ENCODE measurements at regions not wholly inside any gene's neighbourhood (a gene's known extent, or its start where the extent isn't known, plus 50 kb on each side); places are given as distances from the start of the nearest gene placed in this dataset.

DNA sequence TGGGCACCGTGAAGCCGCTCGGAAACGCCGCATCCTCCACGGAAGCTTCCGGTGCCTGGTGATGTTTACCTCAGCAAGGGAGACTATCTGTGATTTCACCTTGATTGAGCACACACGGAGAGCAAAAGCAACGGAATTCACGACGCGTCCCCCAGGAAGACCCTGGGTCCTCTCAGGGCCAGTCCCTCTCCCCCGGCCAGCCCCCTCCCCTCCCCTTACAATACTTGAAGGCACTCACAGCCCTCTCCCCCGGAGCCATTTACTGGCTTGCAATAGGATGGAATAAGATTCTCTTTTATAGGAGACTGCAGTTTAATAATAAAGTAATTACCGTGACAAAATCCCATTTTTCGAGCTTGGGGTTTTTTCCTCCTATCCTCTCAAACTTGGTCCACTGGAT lies 104.7 kb downstream of the ENGASE start:
- Histone ChIP-seq H3K9me3 (ENCODE audit: low read length) (no peaks in the 10 kb centered on the region), H3K9ac (ENCODE audit: insufficient read depth, low read depth, low read length) (no peak overlapping the region), H3K4me1 (ENCODE audit: insufficient read depth, low read length) (no peaks in the 10 kb centered on the region), H3K27me3 (ENCODE audit: control insufficient read depth in 1 of 2, insufficient read depth in 2 of 2, low read length in 2 of 2) (peaks cover 39 to 91% of the 10 kb centered on the region in 2 experiments), H3K4me3 (replicated peaks in 1 of 3; ENCODE audit: insufficient read depth in 1 of 3, low read depth in 2 of 3, low read length in 3 of 3) (no peak overlapping the region), H3K36me3 (replicated peaks in 1 of 2; ENCODE audit: control insufficient read depth in 1 of 2, insufficient read depth in 2 of 2, low read length in 2 of 2) (no peaks in the 10 kb centered on the region), H3K27ac (ENCODE audit: extremely low read length, insufficient read depth, low read length) (no peak overlapping the region), H4K20me1 (ENCODE audit: insufficient read depth, low read length) (peaks cover 9% of the 10 kb centered on the region; the same call in 1 of the 2 replicates), H2AFZ (ENCODE audit: low read length) (no peak overlapping the region), H3K79me2 (ENCODE audit: insufficient read depth, low read length) (no peaks in the 10 kb centered on the region), H3K4me2 (ENCODE audit: low read depth, low read length) (no peak overlapping the region)
- intact Hi-C loops (cut with micrococcal nuclease; ENCODE audit: unreplicated experiment), result no loop called here
- CTCF ChIA-PET (ENCODE audit: low intra/inter-chr PET ratio, low total read pairs), result no interaction called here
- FAIRE-seq (no peak), ATAC-seq (no peak), DNase-seq (ENCODE audit: low spot score) (no peak)
- POLR2A ChIA-PET, result no interaction called here
- no TSS peak for BruUV-seq (replicated peaks)
- in situ Hi-C loops (cut with HindIII; ENCODE audit: extremely low pct_ligation_motif_present, low pct_unique_long_range_greater_than_20kb), result no loop called here
- WGBS (ENCODE audit: low lambda C conversion rate), result 48% methylated on average over 16 of the region's 16 CpGs
- TF ChIP-seq, protein P1, sequence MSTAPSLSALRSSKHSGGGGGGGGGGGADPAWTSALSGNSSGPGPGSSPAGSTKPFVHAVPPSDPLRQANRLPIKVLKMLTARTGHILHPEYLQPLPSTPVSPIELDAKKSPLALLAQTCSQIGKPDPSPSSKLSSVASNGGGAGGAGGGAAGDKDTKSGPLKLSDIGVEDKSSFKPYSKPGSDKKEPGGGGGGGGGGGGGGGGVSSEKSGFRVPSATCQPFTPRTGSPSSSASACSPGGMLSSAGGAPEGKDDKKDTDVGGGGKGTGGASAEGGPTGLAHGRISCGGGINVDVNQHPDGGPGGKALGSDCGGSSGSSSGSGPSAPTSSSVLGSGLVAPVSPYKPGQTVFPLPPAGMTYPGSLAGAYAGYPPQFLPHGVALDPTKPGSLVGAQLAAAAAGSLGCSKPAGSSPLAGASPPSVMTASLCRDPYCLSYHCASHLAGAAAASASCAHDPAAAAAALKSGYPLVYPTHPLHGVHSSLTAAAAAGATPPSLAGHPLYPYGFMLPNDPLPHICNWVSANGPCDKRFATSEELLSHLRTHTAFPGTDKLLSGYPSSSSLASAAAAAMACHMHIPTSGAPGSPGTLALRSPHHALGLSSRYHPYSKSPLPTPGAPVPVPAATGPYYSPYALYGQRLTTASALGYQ (CRISPR knock-in tag; IDR thresholded peaks at IDR 0.05), result no peak
- TF ChIP-seq, protein P2, sequence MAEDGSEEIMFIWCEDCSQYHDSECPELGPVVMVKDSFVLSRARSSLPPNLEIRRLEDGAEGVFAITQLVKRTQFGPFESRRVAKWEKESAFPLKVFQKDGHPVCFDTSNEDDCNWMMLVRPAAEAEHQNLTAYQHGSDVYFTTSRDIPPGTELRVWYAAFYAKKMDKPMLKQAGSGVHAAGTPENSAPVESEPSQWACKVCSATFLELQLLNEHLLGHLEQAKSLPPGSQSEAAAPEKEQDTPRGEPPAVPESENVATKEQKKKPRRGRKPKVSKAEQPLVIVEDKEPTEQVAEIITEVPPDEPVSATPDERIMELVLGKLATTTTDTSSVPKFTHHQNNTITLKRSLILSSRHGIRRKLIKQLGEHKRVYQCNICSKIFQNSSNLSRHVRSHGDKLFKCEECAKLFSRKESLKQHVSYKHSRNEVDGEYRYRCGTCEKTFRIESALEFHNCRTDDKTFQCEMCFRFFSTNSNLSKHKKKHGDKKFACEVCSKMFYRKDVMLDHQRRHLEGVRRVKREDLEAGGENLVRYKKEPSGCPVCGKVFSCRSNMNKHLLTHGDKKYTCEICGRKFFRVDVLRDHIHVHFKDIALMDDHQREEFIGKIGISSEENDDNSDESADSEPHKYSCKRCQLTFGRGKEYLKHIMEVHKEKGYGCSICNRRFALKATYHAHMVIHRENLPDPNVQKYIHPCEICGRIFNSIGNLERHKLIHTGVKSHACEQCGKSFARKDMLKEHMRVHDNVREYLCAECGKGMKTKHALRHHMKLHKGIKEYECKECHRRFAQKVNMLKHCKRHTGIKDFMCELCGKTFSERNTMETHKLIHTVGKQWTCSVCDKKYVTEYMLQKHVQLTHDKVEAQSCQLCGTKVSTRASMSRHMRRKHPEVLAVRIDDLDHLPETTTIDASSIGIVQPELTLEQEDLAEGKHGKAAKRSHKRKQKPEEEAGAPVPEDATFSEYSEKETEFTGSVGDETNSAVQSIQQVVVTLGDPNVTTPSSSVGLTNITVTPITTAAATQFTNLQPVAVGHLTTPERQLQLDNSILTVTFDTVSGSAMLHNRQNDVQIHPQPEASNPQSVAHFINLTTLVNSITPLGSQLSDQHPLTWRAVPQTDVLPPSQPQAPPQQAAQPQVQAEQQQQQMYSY (CRISPR knock-in tag; IDR thresholded peaks at IDR 0.05), result no peak
- TF ChIP-seq AGO1 (IDR thresholded peaks at IDR 0.05; ENCODE audit: low read depth, low read length, poor library complexity, severe bottlenecking) (no peak), KAT8 (CRISPR knock-in tag; IDR thresholded peaks at IDR 0.05) (no peak), ESRRA (CRISPR knock-in tag; IDR thresholded peaks at IDR 0.05; ENCODE audit: low read depth) (no peak), ZNF672 (CRISPR knock-in tag; IDR thresholded peaks at IDR 0.05) (no peak), ZMYM4 (CRISPR knock-in tag; IDR thresholded peaks at IDR 0.05) (no peak), ZNF326 (CRISPR knock-in tag; IDR thresholded peaks at IDR 0.05; ENCODE audit: borderline replicate concordance) (no peak), ZNF44 (CRISPR knock-in tag; IDR thresholded peaks at IDR 0.05) (no peak), HDAC6 (IDR thresholded peaks at IDR 0.05; ENCODE audit: low read depth, low read length) (no peak), GATAD2A (CRISPR knock-in tag; IDR thresholded peaks at IDR 0.05) (no peak), CBX5 (CRISPR knock-in tag; IDR thresholded peaks at IDR 0.05; ENCODE audit: borderline replicate concordance) (no peak), ARID2 (CRISPR knock-in tag; IDR thresholded peaks at IDR 0.05; ENCODE audit: borderline replicate concordance) (no peak), ZNF879 (CRISPR knock-in tag; IDR thresholded peaks at IDR 0.05) (no peak), KLF16 (CRISPR knock-in tag; IDR thresholded peaks at IDR 0.05) (no peak), ZNF777 (CRISPR knock-in tag; IDR thresholded peaks at IDR 0.05) (no peak), XRCC5 (optimal IDR thresholded peaks at IDR 0.05; ENCODE audit: low read length) (no peak)
- TF ChIP-seq, protein P3, sequence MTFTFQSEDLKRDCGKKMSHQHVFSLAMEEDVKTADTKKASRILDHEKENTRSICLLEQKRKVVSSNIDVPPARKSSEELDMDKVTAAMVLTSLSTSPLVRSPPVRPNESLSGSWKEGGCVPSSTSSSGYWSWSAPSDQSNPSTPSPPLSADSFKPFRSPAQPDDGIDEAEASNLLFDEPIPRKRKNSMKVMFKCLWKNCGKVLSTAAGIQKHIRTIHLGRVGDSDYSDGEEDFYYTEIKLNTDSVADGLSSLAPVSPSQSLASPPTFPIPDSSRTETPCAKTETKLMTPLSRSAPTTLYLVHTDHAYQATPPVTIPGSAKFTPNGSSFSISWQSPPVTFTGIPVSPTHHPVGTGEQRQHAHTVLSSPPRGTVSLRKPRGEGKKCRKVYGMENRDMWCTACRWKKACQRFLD (CRISPR knock-in tag; IDR thresholded peaks at IDR 0.05; ENCODE audit: borderline replicate concordance), result no peak

Measured in HepG2 (cell line).